ENCODE measurements at regions not wholly inside any gene's neighbourhood (a gene's known extent, or its start where the extent isn't known, plus 50 kb on each side); places are given as distances from the start of the nearest gene placed in this dataset.
"Not testable (repeated sequence)": the region's sequence is repeated elsewhere in the genome, so short reads cannot be mapped to it uniquely, and the experiment has no call there.

- H3K27me3 ChIP-seq (replicated peaks), result no peaks in the 10 kb centered on the region
- TF ChIP-seq CTCF (IDR thresholded peaks at IDR 0.05; ENCODE audit: low read depth, low read length, missing control alignments), result no peak
- H3K4me3 ChIP-seq (ENCODE audit: low read depth, low read length), result no peak overlapping the region
- no peaks in the 10 kb centered on the region for H3K36me3 ChIP-seq (replicated peaks)
- in situ Hi-C loops (cut with HindIII; ENCODE audit: low pct_ligation_motif_present, low sequenced_read_pairs), result no loop called here
- DNase-seq, result peak; percentile 42
- H3K27ac ChIP-seq, result no peak overlapping the region
Measured at GRCh38 chr2:235105821-235106359, 154.1 kb downstream of the SH3BP4 start.

- H3K4me3 ChIP-seq (ENCODE audit: low read depth, low read length), result no peak overlapping the region
- peak; percentile 72 for DNase-seq
- no peak overlapping the region for H3K27ac ChIP-seq
- in situ Hi-C loops (cut with HindIII; ENCODE audit: low pct_ligation_motif_present, low sequenced_read_pairs), result no loop called here
- TF ChIP-seq CTCF (IDR thresholded peaks at IDR 0.05; ENCODE audit: low read depth, low read length, missing control alignments), result peak; percentile 89
- no peaks in the 10 kb centered on the region for H3K27me3 ChIP-seq (replicated peaks)
- H3K36me3 ChIP-seq (replicated peaks), result no peaks in the 10 kb centered on the region
Measured at GRCh38 chr2:235106874-235107639, 155.2 kb downstream of the SH3BP4 start.

GRCh38 chr2:235107640-235107951, 155.8 kb downstream of the SH3BP4 start:
- in situ Hi-C loops (cut with HindIII; ENCODE audit: low pct_ligation_motif_present, low sequenced_read_pairs), result no loop called here
- no peaks in the 10 kb centered on the region for H3K36me3 ChIP-seq (replicated peaks)
- TF ChIP-seq CTCF (IDR thresholded peaks at IDR 0.05; ENCODE audit: low read depth, low read length, missing control alignments), result no peak

GRCh38 chr2:235109561-235109960, 157.7 kb downstream of the SH3BP4 start:
- H3K27ac ChIP-seq; H3K27me3 ChIP-seq (replicated peaks); H3K36me3 ChIP-seq (replicated peaks); in situ Hi-C loops (cut with HindIII; ENCODE audit: low pct_ligation_motif_present, low sequenced_read_pairs); DNase-seq; H3K4me3 ChIP-seq (ENCODE audit: low read depth, low read length): not testable (repeated sequence)

More at GRCh38 chr2:235107640-235107951, 155.8 kb downstream of the SH3BP4 start:
- H3K4me3 ChIP-seq (ENCODE audit: low read depth, low read length), result no peak overlapping the region
- DNase-seq, result no peak
- no peak overlapping the region for H3K27ac ChIP-seq
- H3K27me3 ChIP-seq (replicated peaks), result no peaks in the 10 kb centered on the region

GRCh38 chr2:235112365-235112764, 160.5 kb downstream of the SH3BP4 start:
- in situ Hi-C loops (cut with HindIII; ENCODE audit: low pct_ligation_motif_present, low sequenced_read_pairs), result loop anchor here (10.0 kb wide), 1 partner anchor 558 kb away; no protein-coding TSS in a partner anchor
- H3K27ac ChIP-seq, result no peak overlapping the region

More at GRCh38 chr2:235112365-235112764, 160.5 kb downstream of the SH3BP4 start:
- Histone ChIP-seq H3K36me3 (replicated peaks) (no peaks in the 10 kb centered on the region), H3K27me3 (replicated peaks) (no peaks in the 10 kb centered on the region), H3K4me3 (ENCODE audit: low read depth, low read length) (no peak overlapping the region)
- TF ChIP-seq CTCF (IDR thresholded peaks at IDR 0.05; ENCODE audit: low read depth, low read length, missing control alignments), result no peak
- no peak for DNase-seq

Measured in brain microvascular endothelial cell (primary cell).